NB4 (cell line): ENCODE measurements at regions not wholly inside any gene's neighbourhood (a gene's known extent, or its start where the extent isn't known, plus 50 kb on each side); places are given as distances from the start of the nearest gene placed in this dataset.
A peak's percentile ranks its signal among the peaks of the same experiment; 100 is the strongest.
"Not testable (repeated sequence)": the region's sequence is repeated elsewhere in the genome, so short reads cannot be mapped to it uniquely, and the experiment has no call there.

Experiments
- DNase-seq: peaks from one replicate; pipeline ENCODE4 v3.0.0; 2010; ENCODE audit warnings: low read depth
- H3K4me3 ChIP-seq: one replicate; pipeline ENCODE4 v1.5.1; 2011; ENCODE audit warnings: mild to moderate bottlenecking, low read depth, low read length, moderate library complexity
- CTCF ChIP-seq: IDR thresholded peaks from one replicate; pipeline ENCODE4 v1.5.1; 2012; ENCODE audit warnings: low read depth, low read length
- MAX ChIP-seq: IDR thresholded peaks from 2 replicates; pipeline ENCODE4 v1.6.1; 2011; ENCODE audit warnings: low read depth, low read length
- MYC ChIP-seq: IDR thresholded peaks from 2 replicates; pipeline ENCODE4 v1.6.1; 2011; ENCODE audit warnings: low read depth, low read length
- POLR2A ChIP-seq: IDR thresholded peaks from 2 replicates; pipeline ENCODE4 v1.6.1; 2011; ENCODE audit warnings: mild to moderate bottlenecking; ENCODE audit not compliant: insufficient read length; ENCODE audit errors: extremely low read depth

- DNase-seq, result no peak
- TF ChIP-seq CTCF, result no peak
- no peak for TF ChIP-seq POLR2A
- no peak for TF ChIP-seq MYC
- no peak for TF ChIP-seq MAX
- H3K4me3 ChIP-seq, result no peak overlapping the region
Observed at GRCh38 chr9:6113312-6113711, 97.9 kb upstream of the RANBP6 start.

- TF ChIP-seq MYC, result no peak
- no peak for TF ChIP-seq CTCF
- TF ChIP-seq MAX, result no peak
- no peak for TF ChIP-seq POLR2A
- no peak for DNase-seq
- H3K4me3 ChIP-seq, result no peak overlapping the region
Observed at GRCh38 chr9:6109986-6110385, 94.6 kb upstream of the RANBP6 start.

- TF ChIP-seq MYC (no peak), POLR2A (no peak), MAX (no peak), CTCF (no peak)
- no peak overlapping the region for H3K4me3 ChIP-seq
- DNase-seq, result no peak
Observed at GRCh38 chr9:6109571-6109970, 94.1 kb upstream of the RANBP6 start.

- TF ChIP-seq MYC (no peak), POLR2A (no peak), CTCF (peak; percentile 95)
- DNase-seq, result peak; percentile 93
- peak overlapping the region; percentile 1 for H3K4me3 ChIP-seq
Observed at GRCh38 chr9:6106711-6107339, 91.4 kb upstream of the RANBP6 start.

GRCh38 chr9:6105738-6106137 lies 90.3 kb upstream of the RANBP6 start:
- DNase-seq, result no peak
- TF ChIP-seq CTCF (no peak), MAX (no peak), MYC (no peak), POLR2A (no peak)
- no peak overlapping the region for H3K4me3 ChIP-seq

- not testable (repeated sequence) for DNase-seq, H3K4me3 ChIP-seq
Observed at GRCh38 chr9:6104406-6104805, 89.0 kb upstream of the RANBP6 start.

- DNase-seq, H3K4me3 ChIP-seq: not testable (repeated sequence)
Observed at GRCh38 chr9:6103911-6104310, 88.5 kb upstream of the RANBP6 start.

GRCh38 chr9:6102336-6102987 lies 87.0 kb upstream of the RANBP6 start:
- DNase-seq, result peak; percentile 47

GRCh38 chr9:6101725-6102124 lies 86.3 kb upstream of the RANBP6 start:
- H3K4me3 ChIP-seq, DNase-seq: not testable (repeated sequence)

More at GRCh38 chr9:6102336-6102987, 87.0 kb upstream of the RANBP6 start:
- H3K4me3 ChIP-seq, result not testable (repeated sequence)

- DNase-seq, H3K4me3 ChIP-seq: not testable (repeated sequence)
Observed at GRCh38 chr9:6099346-6099745, 83.9 kb upstream of the RANBP6 start.
